HG02763 (cell line): ENCODE measurements at regions not wholly inside any gene's neighbourhood (a gene's known extent, or its start where the extent isn't known, plus 50 kb on each side); places are given as distances from the start of the nearest gene placed in this dataset.
"Not testable (repeated sequence)": the region's sequence is repeated elsewhere in the genome, so short reads cannot be mapped to it uniquely, and the experiment has no call there.

Experiments
- ATAC-seq: cut with Tn5 transposase; IDR thresholded peaks from one replicate; pipeline ENCODE4 v1.9.1; 2021; ENCODE audit warnings: mild to moderate bottlenecking, moderate library complexity; ENCODE audit not compliant: unreplicated experiment

DNA sequence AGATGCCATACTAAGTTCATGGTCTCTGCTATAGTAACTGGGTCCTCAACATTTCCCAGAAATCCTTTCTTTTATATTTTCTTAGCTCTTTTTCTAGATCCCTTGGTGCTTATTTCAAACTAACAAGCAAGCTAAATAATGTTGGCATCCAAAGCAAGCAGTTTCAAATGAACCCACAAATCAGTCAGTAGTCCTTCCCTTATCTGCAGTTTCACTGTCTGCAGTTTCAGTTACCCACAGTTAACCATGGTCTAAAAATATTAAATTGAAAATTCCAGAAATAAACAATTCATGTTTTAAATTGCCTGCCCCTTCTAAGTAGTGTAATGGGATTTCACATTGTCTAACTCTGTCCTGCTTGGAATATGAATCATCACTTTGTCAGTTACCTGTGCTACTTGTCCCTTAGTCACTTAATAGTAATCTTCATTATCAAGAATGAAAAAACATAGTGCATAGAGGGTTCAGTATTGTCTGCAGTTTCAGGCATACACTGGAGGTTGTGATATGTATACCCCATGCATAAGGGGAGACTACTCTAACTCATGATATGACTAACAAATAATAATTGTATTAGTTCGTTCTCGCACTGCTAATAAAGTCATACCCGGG lies 633.7 kb downstream of the MECOM start:
- ATAC-seq: no peak

DNA sequence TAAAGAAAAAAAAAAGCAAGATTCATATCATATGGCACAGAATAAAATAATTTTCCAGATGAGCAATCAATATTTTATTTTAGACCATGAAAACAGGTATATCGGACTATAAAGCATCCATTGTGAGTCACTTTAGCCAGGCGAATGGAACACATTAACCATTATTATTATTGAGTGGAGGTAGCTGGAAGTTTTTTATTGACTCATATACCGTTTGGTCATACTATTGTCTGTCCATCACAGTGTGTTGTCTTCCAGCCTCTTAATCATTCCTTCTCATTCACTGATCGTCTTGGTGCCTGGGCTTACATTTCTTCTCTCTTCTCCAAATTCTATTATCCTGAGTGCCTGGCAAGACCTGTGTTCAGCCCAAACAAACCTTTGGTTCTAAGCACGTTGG lies 634.8 kb downstream of the MECOM start:
- no peak for ATAC-seq

DNA sequence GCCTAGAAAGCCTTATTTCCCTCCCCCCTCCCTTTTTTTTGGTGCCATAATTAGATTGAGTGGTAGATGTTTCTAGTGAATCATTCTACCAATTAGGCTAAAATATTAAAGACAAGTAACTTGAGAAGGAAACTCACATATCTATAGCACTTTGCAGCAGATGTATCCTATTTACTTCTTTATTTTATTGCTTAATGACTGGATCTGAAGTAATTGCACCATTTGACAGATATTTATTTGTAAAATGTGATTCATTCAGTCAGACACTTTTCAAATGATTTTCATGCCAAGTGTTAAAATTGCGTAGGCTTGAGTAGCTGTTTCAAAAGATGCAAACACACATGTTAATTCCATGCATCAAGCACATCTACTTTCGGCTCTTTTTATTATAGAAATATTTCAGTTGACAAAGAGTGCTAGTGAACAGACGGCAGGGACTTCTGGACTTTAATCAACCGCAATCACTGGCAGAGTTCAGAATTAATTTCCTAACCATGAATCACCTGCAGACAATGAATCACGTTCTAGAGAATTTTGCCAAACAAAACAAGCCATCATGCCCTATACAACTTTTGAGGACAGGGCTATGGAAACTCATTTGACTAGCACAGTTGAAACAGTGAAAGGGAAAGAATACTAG lies 636.8 kb downstream of the MECOM start:
- no peak for ATAC-seq

DNA sequence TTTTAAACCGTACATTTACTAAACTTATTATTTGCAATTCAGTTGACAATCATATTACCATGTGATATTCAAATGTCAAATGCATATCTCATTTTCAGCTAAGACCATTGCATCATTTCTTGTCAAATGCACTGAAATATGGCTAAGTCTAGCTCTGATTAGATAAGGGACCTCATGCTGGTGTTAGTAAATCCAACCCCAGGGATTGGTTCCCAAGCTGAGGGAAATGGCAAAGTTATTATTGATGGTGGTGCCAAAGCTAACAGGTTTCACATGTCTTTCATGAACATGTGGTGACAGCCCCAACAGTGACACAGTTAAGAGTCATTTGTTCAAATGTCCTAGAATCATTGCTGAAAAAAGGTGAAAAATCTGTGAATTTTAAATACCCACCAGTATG lies 641.1 kb downstream of the MECOM start:
- ATAC-seq: no peak

DNA sequence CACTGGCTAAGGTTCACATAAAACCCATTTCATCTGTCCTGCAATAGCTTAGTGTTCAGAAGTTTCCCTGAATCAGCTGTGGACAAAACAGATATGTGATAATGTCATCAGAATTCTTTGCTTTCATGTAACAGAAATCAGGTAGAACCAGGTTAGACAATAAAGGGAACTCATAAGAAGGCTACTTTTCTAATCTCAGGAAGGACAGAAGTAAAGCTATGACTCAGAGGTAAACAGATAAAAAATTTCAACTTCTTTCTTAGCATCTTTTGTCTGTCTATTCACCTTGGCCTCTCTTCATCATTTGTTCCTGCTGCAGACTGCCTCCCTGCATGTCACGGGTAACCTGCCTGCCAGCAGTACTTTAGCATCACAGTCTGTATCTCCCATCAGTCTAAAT lies 643.1 kb downstream of the MECOM start:
- ATAC-seq: no peak

DNA sequence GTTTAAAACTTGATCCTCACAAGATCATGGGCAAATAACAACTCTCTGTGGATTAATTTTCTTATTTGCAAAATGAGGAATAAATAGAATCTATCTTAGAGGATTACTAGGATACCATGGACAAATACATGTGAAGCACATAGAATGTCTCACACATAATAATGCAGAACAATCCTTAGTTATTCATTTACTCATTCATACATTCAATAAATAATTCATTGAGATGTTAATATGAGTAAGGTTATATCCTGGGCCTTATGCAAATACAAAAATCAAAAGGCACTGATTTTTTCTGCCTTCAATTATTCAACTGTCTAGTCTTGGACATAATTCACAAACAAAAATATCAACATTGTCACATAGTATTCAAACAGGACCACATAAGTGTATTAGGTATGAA lies 654.1 kb downstream of the MECOM start:
- no peak for ATAC-seq

DNA sequence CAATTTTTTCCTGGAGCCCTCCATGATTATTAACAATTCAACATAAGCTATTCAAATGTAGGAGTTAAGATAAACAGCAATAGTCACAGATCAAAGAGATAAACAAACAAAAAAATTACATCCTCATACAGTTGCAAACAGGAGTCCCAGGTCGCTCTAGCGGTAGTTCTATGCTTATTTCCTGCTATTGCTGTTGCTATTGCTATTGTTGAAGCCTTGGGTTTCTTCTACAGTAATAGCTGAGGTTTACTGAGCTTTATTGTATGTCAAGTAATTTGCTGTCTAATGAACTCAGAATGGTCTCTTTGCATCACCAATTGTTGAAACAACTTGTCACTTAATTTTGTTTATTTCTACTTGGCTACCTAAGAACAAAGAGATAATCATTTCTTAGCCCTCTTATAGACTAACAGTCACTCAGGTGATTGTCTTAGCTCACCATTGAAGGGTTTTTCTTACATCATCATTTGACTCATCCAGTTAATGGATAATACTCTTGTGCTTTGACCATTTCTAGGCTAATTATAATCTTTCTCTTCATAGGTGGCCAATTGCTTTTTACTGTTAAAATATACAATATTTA lies 654.6 kb downstream of the MECOM start:
- no peak for ATAC-seq

DNA sequence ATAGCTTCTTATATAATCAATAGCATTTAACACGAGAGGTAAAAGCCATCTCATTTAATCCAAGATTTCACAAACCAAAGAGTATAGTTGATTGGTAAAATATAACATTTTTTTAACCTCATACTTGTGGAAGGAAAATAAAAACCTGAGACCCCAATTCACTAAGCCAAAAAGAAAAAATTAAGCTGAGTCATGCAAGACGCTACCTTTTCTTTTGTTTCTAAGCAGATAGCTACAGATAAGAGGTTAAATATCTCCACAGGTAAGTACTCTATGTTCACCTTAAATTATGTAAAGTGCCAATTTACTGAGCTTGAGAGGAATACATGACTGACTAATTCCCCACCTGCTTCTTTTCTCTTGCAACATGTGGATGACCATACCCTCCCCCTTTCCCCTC lies 656.4 kb downstream of the MECOM start:
- ATAC-seq: no peak

DNA sequence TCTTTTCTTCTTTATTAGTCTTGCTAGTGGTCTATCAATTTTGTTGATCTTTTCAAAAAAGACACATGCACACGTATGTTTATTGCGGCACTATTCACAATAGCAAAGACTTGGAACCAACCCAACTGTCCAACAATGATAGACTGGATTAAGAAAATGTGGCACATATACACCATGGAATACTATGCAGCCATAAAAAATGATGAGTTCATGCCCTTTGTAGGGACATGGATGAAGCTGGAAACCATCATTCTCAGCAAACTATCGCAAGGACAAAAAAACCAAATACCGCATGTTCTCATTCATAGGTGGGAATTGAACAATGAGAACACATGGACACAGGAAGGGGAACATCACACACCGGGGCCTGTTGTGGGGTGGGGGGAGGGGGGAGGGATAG lies 657.1 kb downstream of the MECOM start:
- not testable (repeated sequence) for ATAC-seq

DNA sequence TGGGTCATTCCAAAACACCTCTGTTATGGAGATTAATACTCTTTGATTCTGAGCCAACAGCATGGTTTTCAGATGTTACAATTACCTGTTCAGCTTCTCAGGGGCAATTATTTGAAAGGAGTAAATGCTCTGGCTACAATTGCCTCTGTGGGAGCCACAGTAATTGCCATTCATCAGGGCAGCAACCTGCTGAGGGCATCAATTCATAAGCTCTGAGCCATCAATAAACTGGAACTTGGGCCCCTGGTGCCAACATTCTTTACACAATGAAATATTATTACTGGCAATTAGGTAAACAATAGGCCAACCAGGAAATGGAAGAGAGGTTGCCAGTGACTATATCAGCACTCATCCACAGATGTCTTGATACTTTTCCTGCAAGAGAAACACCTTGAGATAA lies 660.8 kb downstream of the MECOM start:
- no peak for ATAC-seq

DNA sequence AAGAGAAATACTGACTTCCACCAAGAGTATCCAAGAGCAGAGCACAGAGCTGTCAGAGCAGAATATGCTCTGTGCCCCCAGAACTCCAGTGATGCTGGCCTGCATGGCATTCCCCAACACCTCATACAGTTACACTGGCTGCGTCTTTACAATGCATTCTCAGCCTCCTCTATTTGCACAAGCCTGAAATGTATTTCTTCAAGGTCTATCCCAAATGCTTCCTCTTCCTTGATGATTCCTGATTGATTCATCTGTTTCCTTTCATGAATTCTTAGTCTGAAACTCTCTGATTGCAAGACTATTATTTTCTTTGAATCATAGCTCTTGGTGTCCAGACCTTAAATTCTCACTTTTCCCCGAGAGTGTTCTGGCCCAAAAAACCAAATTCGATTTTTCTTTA lies 664.7 kb downstream of the MECOM start:
- no peak for ATAC-seq

DNA sequence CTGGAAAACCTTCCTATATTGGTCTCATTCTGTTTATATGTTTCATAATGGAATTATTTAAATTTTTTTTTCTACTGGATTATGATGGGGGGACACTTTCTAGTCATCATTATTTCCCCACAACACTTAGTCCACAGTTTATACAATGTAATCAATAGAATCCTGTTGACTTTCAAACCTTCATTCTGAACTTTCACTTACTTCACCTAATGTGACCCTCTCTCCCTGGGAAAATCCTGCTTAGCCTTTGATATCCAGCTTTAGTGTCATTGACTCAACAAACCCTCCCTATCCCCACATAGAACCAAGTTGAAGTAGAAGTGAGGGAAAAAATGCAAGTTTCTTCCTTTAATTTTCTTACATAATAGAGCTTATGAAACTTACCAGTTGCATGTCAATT lies 666.0 kb downstream of the MECOM start:
- ATAC-seq: no peak

DNA sequence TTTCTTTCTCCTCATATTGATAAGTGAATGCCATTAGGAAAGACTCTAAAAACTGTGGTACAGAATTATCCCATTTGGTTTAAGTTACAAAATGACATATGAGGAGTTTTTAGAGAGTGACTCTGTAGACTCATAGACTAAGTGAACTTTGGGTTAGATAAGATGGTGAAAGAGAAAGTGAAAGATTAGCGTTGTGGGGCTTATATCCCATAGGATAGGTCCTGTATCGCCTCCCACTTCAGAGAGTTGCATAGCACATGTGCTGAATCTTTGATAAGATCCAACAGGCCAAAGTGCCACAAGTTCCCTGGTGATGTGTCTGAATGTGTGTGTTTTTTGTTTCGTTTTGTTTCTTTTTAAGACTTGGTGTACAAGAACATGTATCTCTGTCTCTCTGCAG lies 666.9 kb downstream of the MECOM start:
- ATAC-seq: no peak

DNA sequence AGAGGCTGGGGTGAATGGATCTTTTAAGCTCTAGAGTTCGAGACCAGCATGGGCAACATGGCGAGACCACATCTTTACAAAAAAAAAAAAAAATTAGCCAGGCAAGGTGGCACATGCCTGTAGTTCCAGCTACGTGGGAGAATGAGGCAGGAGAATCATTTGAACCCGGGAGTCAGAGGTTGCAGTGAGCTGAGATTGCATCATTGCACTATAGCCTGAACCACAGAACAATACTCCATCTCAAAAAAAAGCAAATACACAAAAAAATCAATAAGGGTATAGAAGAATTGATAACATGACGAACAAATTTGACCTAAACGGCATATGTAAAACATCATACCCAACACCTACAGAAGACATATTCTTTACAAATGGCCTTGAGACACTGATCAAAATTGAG lies 668.4 kb downstream of the MECOM start:
- ATAC-seq: no peak

DNA sequence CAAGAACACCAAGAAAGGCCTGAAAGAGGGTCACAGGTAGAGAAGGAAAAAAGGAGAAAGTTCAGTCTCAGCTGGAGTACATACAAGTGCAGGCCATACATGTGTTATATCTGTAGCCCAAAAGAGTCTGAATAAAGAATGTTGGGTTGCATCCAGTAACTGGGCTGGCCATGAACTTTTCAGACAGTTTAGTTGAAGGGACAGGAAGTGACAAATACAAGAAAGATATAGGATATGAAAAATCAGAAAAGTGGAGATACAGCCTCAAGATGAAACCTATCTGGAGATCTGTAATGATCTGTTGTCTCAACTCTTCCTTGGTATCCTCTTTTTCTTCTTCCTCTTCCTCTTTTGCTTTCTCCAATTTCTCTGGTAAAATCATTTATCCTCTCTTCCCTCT lies 671.7 kb downstream of the MECOM start:
- no peak for ATAC-seq

DNA sequence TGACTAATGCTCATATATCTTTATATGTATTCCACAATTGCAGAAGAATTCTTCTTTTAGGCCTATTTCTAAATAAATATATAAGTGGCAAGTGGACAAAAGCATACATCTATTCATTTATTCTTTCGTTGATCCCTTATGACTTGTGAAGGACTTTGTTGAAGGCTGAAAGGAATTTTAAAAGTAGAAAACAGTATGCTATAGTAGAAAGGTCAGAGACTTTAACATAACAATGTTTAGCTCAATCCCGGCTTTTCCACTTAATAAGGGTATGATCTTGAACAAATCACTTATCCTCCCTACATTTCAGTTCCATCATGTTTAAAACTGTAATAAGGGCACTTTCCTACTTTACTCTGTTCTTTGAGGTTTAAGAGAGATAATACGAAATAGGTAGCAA lies 672.9 kb downstream of the MECOM start:
- ATAC-seq: no peak

DNA sequence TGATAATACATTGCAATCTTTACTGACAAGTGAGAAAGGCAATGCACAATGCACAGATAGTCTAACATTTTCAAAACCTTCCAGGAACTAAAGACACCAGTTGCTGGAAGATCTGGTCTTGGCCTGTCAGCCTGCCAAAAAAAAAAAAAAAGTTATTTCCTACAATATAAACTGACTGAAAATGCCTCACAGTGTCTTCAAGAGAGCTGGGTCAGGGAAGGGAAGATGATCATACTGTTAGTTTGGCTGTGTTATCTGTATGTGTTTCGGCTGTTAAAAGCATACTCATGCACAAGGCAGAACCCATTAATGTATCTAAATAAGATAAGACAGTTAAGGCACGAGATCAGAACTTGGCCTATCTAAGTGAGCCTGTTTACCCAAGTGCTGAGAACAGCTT lies 673.4 kb downstream of the MECOM start:
- ATAC-seq: no peak

DNA sequence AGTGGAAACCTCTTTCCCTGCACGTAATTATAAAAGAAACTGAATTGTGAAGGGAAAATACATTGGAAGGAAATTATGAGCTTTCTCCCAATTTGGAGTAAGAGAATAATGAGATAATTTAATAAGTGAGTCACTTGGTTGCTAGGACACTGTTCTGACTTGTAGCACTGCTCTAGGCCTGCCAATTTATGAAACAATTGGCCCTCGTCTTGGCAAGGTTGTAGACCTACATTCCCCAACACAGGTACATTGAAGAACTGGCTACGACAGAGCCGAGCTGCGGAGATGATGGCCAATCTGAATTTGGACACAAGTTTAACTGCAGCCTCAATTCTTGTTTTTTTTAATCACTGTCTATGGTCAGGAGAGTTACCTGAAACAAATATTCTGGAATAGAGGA lies 674.1 kb downstream of the MECOM start:
- ATAC-seq: no peak

DNA sequence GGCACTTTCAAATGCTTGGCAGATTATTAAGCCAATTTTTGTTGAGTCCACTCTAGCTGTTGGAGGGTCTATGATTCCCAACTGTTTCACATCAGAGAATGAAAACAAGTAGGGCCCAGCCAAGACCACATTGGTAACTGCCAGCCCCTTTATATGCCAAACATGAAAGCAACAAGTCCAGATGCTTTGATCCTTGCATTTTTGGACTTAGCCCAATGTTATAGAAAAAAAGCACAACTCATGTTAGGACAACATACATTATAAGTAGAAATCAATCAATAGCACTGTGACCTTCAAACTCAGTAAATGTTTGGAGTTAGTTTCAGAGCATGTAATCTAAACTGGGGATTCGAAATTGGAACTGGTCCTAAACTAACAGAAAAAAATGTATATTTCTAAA lies 674.7 kb downstream of the MECOM start:
- no peak for ATAC-seq

DNA sequence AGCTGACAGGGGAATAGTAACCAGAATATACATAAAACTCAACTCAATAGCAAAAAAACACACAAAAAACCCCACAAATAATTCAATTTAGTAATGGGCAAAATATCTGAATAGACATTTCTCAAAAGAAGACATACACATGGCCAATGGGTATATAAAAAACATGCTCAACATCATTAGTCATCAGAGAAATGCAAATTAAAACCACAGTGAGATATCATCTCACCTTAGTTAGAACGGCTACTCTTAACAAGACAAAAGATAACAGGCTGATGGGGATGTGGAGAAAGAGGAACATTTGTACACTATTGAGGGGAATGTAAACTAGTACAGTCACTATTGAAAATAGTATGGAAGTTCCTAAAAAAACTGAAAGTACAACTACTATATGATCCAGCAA lies 678.6 kb downstream of the MECOM start:
- no peak for ATAC-seq

DNA sequence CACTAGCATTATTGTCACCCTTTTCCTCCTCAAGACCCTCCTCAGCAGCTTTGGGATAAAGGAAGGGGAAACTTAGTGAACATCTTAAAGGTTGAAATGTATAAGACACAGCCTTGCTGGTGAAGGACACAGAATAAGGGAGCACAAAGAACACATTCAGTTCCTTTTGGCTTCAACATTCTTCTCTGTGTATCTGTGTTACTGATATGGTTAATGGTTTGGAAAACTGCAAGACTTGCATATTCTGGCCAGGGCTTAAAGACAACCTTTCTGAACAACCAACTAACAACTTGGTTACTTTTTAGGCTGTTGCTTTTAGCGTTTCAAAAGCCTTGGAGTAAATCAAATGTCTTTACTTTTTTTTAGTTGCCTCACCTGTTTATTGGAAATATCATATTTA lies 680.5 kb downstream of the MECOM start:
- no peak for ATAC-seq

DNA sequence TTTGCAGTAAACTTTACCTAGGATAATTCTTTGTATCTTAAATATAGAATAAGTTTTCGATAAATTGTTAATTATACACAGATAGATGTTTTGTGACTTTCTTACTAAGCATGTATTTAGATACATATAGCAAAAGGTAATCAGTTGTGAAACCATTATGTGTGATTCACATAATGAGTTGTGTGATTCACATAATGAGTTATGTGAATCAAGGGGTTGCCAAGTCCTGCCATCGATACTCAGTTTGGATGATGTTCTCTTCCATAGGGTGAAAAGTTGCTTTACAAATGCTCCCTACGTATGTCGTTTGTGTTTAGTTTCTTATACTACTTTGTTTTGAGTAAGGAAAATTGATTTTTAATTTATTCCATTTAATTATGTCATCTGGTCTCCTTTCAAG lies 682.1 kb downstream of the MECOM start:
- ATAC-seq: no peak
